ENCODE measurements at regions not wholly inside any gene's neighbourhood (a gene's known extent, or its start where the extent isn't known, plus 50 kb on each side); places are given as distances from the start of the nearest gene placed in this dataset.

- DNase-seq (ENCODE audit: low read depth, low spot score): no peak
Measured at GRCh38 chr3:177300842-177301241, 103.6 kb upstream of the TBL1XR1 start.

DNA sequence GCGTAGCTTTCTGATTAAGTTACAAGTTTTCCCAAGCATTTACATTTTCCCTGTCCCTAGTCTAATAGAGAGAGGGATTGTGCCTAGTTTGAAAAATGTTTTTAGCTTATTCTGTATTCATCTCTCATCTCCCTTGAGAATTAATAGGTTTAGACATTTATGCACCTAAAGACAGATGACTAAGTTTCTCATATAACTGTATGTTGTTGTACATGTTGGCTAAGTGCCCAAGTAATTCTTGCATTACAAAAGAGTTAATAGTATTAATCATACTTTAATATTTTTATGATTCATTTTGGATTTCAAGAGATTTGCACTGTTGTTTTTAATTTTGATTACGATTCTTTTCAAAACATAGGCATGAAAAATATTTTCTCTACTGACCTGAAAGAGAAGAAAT is 109.0 kb upstream of the TBL1XR1 start:
- no peak for DNase-seq (ENCODE audit: low read depth, low spot score)

GRCh38 chr3:177307391-177307790 is 110.1 kb upstream of the TBL1XR1 start:
- no peak for DNase-seq (ENCODE audit: low read depth, low spot score)

DNA sequence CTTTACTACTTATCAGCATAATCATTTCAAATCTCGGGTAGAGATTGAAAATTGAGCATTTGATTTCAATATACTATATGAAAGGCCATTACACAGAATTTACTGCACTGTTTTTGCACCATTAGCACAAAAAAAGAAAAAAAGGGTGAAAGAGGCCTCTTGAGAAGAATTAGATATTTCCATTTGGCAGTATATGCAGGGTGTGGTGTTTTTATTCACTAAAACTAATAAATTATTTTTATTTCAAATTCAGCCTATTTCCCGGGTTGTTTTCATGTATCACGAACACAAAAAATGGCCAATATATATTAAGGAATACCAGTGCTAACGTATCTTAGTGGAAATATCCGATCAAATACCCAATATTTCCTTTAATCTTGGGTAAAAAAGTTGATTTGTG is 110.5 kb upstream of the TBL1XR1 start:
- no peak for DNase-seq (ENCODE audit: low read depth, low spot score)

DNA sequence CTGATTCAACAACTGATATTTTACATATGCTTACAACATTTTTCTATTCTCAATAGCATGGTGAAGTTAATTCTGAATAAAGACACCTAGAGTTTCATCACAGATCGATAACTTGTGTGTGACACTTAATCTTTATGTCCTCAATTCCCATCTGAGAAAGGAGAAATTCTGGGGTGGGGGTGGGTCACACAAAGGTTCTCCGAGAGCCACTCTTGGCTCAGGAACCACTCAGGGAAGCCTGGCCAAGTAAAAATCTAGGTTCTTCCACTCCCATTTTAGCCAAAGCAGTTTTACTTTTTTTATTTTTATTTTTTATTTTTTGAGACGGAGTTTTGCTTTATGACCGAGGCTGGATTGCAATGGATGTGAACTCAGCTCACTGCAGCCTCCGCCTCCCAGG is 111.0 kb upstream of the TBL1XR1 start:
- DNase-seq (ENCODE audit: low read depth, low spot score): no peak

DNA sequence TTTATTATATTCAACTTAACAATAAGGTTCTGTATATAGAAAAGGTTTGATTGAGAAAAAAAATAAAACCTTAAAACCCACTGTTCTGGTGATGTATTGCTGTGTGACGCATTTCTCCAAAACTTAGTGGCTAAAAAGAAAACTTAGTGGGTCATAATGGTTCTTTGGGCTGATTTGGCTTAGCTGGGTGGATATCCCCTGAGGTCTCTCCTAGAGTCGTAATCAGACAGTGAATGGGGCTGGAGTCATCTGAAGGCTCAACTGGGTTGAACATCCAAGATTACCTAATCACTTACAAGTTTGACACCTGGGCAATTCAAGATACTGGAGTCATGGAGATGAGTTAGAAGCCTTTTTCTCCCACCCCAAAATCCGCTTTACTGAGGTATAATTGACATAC is 111.6 kb upstream of the TBL1XR1 start:
- DNase-seq (ENCODE audit: low read depth, low spot score): no peak

DNA sequence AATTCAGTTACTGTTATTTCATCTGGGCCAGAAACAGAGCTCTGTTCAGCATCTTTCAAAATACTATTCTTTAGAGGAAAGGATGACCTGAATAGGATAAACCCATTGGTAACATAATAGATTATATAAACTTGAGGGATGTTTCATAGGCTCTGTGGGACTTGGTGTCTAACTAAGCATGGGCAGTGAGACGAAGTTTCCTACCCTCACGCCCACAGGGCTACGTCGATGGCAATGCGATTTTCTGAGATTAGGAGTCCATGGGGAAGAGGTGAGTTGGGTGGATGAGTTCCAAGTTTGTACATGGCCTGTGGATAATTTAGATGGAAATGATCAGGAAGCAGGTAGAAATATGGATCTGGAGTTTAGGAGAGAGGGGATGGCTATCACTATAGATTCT is 115.2 kb upstream of the TBL1XR1 start:
- DNase-seq (ENCODE audit: low read depth, low spot score): no peak

DNA sequence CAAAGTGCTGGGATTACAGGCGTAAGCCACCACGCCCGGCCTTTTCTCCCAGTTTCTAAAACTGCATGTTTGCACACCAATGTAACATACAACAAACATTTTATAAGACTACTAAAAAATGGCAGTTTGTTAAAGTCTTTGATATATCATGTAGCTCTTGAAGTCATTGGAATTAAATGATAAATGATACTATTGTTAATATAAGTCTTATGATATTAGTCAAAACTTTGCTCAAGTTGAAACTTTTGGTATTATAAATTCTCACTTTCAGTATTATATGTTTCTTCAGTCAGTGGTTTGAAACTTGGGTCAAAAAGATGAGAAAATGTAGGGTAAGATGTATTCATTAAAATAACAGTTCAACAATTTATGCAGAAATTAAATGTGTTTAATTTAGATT is 117.6 kb upstream of the TBL1XR1 start:
- DNase-seq (ENCODE audit: low read depth, low spot score): no peak

DNA sequence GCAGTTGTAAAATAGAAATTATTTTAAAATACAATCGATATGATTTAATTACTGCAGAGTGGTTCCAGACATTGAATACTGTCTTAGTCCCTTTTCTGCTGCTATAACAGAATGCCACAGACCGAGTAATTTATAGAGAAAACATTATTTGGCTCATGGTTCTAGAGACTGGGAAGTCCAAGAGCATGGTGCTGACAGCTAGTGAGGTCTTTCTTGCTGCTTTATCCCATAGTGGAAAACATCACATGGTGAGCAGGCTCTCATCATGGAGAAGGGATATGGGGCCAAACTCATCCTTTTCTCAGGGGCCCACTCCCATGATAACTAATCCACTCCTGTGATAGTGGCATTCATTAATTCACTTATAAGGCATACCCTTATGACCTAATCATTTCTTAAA is 120.0 kb upstream of the TBL1XR1 start:
- no peak for DNase-seq (ENCODE audit: low read depth, low spot score)

DNA sequence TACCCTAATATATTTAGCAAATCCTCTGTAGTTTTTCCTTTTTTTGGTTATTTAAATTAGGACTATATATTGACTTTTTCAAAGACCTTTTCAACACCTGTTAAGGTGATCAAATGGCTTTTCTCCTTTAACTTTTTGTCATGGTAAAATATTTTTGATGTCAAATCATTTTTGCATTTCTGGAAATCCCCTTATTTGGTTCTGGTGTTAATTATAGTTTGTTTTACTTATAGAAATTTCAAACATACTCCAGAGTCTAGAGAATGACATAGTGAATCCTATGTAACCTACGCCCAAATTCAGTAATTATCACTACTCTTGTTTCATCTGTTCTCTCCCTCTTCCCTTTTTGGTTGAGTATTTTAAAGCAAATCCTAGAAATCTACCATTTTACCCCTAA is 121.3 kb upstream of the TBL1XR1 start:
- no peak for DNase-seq (ENCODE audit: low read depth, low spot score)

- no peak for DNase-seq (ENCODE audit: low read depth, low spot score)
Measured at GRCh38 chr3:177320765-177321247, 123.5 kb upstream of the TBL1XR1 start.

- DNase-seq (ENCODE audit: low read depth, low spot score): no peak
Measured at GRCh38 chr3:177321819-177322218, 124.5 kb upstream of the TBL1XR1 start.

- no peak for DNase-seq (ENCODE audit: low read depth, low spot score)
Measured at GRCh38 chr3:177322881-177323280, 125.6 kb upstream of the TBL1XR1 start.

DNA sequence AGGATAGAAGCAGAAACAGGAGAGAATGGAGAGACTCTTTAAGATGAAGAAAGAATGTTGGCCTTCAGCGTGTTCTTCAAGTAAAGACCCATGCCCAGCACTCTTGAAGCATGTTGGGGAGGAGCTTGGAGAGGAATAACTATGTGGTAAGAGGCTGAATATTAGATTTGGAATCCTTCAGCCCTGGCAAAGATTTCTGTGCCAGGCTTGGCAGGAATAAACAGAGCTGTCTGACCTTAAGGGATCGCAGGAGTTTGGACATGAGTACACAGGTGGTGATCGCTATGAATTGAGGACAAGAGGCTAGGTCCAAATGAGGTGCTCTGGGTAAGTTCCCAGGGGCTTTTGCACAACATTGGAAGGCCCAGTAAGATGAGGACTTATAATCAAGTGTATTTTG is 132.6 kb upstream of the TBL1XR1 start:
- DNase-seq (ENCODE audit: low read depth, low spot score): no peak

DNA sequence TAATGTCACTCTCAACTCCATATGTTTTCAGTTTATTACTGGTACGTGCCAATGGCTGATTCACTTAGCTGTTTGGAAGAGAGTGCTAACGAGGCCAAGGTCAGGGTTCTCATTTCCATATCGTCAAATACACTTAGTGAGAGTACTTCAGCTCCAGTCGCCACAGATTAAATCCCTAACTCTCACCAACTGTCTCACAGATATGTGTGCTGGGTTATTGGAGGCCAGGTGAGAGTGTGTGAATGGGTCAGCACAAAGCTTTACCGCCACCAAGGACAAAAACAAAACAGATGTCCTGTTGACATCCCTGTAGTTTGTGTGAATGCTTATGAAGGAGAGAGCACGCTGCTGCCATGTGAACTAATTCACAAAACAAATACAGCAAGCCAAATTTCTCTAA is 133.5 kb upstream of the TBL1XR1 start:
- no peak for DNase-seq (ENCODE audit: low read depth, low spot score)

GRCh38 chr3:177331203-177331835 is 134.0 kb upstream of the TBL1XR1 start:
- no peak for DNase-seq (ENCODE audit: low read depth, low spot score)

DNA sequence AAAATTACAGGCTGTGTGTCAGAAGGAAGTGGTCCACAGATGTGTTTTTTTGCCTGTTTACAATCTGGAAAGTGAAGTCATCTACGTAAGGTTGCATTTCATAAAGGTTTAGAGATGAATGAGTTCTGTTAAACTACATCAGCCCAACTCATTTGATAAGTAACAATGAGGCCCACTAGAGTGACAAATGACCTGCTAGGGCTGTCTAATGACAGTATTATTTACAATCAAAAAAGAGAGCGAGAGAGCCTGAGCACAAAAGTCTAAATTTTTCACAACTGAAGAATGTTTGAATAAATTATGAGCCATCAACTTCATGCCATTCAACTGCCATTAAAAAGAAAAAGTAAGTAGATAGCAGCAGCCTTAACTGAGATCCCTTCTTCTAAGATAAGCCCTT is 135.7 kb upstream of the TBL1XR1 start:
- no peak for DNase-seq (ENCODE audit: low read depth, low spot score)

DNA sequence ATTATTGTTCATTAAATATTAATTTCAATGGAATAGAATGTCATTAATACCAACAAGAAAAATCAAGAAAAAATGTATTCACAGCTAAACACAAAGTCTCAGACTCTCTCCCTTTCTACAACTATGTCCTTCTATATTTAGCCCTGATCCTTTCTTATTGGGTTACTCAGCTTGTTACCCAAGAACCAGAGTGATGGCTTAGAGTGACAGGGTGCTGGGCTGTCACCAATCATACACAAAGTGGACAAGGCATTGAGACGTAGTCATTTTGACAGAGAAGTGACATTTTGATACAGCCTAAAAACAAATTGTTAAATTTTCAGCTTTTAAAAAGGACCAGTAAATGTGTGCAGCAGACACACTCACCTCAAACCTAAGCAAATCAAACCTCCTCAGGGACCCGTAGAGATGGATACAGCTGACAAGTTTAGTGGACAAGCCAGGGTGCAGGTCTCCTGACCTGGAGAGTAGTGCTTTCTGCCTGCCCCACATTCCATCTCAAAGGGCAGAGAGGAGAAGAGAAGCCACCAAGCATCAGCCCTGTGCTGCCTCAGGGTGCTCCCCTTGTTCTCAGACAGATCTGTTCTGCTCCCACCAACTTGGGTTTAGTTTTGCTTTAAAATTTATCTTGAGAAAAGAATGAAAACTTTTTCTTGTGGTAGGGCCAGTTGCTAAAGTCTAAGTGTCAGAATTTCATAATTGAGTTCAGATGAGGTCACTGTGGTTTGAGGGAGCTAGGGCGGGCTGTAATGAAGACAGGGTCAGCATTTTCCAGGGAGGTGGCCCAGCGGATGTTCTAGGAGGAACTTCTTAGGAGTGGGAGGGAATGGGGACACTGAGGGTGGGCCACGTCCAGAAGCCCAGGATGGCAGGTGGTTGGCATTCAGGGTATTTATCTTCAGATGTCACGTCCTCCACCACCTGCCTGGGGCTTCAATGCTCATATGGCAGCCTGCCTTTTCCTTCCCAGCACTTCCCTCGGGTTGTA is 136.5 kb upstream of the TBL1XR1 start:
- DNase-seq (ENCODE audit: low read depth, low spot score): no peak

- no peak for DNase-seq (ENCODE audit: low read depth, low spot score)
Measured at GRCh38 chr3:177334803-177335202, 137.5 kb upstream of the TBL1XR1 start.

- DNase-seq (ENCODE audit: low read depth, low spot score): no peak
Measured at GRCh38 chr3:177335728-177336127, 138.4 kb upstream of the TBL1XR1 start.

- DNase-seq (ENCODE audit: low read depth, low spot score): no peak
Measured at GRCh38 chr3:177336873-177337450, 139.7 kb upstream of the TBL1XR1 start.

DNA sequence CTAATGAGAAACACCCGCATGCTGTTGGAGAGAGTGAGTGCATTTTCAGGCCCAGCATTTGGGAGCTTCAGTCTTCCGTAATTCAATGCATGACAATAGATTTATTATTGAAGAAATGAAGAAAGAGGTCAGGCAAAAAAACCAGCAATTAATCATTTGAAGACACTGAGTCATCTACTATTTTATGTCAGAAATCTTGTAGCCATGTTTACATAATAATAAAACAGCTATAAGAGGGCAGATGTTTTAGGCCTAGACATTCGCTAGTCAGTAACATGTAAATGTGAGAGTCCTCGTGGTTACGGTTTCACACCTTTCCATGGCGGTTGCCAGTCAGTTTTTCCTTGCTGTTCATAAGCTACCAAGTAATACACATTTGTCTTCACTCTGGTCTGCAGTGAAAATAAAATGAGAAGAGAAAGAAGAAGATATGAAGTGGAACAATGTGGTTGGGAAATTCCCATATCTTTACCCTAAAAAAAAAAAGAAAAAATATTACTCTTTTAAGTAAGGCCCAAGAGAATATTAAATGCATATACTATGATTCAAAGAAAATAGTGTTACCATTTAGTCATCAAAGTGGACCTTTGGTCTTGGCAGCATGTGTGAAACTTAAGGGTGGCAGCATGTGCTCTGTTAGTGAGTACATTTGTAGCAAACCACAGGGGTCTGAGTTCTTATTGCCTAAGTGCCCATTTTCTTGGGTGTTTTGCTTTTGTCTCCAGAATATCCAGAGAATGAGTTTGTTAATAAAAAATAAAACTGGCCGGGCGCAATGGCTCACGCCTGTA is 140.5 kb upstream of the TBL1XR1 start:
- peak; percentile 61 for DNase-seq (ENCODE audit: low read depth, low spot score)
